ENCODE measurements at regions not wholly inside any gene's neighbourhood (a gene's known extent, or its start where the extent isn't known, plus 50 kb on each side); places are given as distances from the start of the nearest gene placed in this dataset.
A peak's percentile ranks its signal among the peaks of the same experiment; 100 is the strongest.

DNA sequence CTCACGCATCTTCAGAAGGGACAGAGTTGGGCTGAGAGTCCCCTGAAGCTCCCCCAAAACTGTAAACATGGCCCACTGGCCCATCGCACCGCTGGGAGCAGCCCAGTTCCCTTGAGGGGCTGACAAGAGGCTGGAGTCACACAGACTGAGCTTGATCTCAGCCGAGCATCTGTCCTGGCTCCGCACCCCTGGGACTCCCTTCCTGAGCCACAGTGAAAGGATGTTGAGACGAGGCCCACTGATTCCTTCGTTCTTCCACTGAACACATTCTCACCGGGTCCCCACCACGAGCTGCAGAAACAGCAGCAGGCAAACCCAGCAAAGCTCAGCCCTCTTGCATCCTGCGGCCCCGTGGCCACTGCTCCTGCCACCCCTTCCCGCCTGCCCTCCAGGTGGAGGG lies 145.9 kb upstream of the CIBAR2 start:
- DNase-seq: no peak

DNA sequence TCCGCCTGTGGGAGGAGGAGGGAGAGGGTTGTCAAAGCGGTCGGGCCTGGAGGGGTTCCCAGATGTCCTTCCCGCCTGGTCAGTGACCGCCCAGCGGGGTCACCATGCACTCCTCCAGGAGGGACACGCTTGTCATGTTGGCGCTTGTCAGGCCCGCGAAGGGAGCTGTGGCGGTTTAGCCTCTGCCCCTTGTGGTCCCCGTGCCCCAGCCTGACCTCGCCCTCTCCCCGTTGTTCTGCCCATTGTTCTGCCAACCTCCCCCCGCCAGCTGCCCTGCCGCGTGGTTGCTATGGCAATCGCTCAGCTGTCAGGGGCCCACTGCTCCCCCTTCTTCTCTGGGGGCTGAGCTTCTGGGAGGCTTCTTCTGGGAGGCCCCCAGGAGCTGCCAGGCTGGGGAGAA lies 146.4 kb upstream of the CIBAR2 start:
- DNase-seq: no peak

DNA sequence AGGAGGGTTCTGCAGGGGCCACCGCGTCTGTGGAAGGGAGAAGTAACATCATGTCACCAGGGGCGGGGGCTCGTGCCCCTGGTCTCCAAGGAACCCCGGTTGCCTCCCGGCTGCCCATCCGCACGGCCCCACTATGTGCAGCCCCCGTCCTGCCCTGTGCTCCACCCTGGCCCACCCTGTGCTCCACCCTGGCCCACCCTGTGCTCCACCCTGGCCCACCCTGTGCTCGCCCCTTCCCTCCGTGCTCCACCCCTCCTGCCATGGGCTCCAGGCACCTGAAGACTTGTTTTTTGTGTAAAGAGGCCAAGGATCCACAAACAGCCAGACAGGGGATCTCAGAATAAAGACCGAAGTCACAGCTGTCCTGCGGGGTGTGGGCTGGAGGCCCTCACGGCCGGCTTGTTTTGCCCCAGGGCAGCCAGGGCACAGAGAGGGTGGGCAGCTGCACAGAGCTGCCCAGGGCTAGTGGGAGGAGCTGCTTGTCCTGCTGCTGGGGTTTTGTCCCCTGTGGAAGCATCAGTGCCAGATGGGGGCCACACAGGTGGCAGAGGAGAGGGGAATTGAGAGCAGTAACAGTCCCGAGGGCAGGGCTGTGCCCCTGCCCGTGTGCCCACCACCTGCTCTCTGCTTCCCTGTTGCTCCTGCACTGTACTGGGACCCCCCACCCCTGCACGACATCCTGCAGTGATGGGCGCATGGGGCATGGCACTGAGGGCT lies 147.0 kb upstream of the CIBAR2 start:
- no peak for DNase-seq

DNA sequence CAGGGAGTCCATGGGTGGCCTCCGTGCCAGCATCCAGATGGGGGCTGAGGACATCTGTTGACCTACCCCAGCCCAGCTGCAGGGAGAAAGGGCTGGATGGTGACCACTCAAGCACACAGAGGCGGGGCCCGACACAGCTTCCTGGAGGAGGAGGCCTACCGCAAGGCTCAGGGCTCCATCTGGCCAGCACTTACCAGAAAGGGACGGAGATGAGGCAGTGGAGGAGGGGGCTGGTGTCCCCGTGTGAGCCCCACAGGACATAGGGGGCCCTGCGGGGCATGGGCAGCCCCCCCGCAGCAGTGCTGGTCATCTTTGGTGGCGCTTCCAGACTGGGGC lies 147.5 kb upstream of the CIBAR2 start:
- no peak for DNase-seq

DNA sequence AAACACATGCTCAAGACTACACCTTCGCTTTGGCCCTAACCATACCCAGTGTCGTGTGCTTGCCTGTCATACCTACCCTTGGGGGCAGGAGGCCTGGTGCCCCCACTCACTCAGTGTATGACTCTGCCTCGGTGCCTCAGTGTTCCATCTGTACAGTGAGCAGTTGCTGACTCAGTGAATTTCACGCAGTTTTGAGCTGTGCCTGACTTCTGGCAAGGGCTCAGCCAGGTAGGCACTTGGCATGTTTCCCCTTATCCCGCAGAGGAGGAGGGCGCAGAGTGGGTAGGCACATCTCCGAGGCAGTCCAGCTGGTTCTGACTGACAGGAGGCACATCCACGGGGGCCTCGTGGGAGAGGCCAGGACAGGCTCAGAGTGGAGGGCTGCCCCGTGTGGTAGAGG lies 148.9 kb upstream of the CIBAR2 start:
- DNase-seq: no peak

DNA sequence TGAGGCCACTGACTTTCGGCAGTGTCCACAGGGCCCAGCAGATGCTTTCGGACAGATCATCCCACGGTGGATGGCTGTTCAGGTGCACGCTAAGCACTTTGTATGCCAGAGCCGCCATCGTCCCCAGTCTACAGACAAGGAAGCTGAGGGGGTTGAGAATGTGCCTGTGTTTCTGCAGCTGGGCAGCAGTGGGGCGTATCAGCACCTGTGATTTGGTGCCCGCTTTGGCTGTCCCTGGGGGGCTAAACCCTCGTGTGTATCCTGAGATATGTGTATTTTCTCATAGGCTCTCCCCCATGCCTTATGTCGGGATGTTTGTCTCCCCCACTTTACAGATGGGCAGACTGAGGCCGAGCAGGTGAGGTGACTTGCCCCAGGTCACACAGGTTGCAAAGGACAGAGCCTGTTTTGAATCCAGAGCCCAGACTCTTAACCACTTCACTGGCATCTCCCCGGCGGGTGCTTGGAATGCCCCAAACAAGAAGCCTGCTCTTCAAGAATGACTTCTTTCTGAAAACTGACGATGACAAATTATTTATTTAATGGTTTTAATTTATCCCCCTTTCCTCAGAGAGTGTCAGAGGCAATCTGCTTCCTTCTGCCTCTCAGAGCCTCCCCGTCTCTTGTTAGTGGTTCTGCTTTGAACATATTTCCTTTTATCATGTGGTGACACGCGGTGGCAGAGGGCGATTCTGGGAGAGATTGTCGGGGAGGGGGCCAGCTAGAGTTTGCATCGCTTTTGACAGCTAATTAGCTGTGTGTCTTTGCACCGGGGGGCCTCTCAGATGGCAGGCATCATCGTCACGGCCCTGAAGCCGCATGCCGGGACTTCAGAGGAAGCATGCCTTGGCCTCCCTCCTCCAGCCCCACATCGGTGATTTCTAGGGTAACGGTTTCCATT lies 149.6 kb upstream of the CIBAR2 start:
- no peak for DNase-seq

DNA sequence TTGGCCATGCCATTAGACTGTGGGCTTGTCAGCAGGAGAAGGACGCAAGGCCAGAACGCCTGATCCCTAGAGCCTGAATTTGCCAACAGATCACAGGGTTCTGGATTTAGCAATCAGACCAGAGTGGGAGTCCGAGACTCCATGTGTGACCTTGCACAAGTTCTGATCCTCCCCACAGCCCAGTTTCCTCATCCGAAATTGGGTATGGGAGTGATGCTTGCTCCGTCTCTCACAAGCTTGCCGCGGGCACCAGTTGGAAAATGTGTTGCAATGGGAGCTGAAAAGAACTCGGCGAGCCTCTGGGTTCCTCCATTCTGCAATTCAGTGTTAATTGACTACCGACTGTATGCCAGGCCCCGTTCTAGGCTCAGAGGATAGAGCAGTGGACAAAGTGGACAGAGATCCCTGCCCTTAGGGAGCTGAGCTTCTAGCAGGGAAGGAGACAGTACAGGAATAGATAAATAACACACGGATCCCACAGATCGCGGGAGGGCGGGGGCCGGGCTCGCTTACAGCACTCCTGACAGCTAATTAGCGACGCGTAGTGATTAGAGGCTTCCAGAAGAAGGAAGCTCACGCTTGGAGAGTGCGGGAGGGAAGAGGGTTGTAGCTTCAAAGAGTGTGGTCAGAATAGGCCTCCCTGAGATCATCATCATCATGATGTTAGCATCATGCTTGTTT lies 150.4 kb upstream of the CIBAR2 start:
- DNase-seq: no peak

DNA sequence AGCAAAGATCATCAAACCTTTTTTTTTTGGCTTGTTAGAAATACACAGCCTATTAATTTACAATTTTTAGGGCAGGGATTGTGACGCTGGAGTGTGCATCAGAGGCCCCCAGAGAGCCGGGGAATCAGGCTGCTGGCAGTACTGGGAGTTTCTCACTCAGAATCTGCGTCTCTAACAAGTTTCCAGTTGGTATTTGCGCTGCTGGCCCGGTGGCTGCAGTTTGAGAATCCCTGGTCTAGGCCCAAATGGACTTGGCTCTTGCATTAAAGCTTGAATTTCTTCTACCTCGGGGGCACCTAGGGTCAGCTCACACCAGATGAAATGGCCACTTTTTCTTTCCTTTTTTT lies 150.9 kb upstream of the CIBAR2 start:
- DNase-seq: no peak

DNA sequence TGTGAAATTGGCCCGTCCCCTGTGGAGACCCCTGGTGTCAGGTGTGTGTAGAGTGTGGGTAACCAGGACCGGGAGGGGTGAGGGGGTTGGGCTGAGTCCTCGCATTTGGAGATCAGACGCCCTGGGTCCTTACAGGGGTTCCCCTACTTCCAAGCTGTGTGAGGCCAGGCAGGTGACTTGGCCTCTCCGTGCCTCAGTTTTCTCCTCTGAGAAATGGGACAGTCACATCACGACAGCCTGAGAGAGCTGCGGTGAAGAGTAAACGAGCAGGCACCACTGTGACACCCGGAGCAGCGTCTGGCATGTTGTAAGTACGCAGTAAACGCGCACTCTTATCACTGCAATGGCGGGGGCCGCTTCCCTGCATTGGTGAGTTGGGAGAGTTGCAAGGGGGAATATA lies 152.5 kb upstream of the CIBAR2 start:
- no peak for DNase-seq

DNA sequence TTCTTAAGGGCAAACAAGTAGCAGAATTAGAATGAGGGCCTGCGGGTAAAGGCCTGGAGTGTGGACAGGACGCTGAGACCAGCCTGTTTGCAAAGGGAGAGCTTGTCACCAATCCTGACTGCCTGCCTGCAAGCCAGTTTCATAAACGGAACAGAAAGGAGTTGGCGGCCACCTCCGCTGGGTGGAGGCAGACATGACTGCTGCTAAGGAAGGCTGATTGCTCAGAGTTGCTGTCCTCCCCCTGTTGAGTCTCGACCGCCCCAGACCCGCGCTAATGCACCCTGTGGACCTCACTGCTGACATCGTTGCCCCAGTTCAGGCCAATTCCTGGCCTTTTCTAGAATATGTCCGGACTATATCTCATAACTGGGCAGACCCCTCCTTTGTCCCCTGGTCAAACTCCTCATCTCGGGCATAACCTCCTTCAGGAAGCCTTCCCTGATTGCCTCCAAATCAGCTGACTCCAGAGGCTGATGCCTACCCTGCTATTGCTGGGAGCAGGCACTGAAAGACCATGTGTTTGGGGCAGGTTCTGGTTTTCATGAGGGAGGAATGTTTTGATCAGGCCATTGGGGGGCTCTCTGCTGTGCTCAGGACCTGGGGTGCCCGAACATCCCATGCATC lies 153.0 kb upstream of the CIBAR2 start:
- DNase-seq: no peak

DNA sequence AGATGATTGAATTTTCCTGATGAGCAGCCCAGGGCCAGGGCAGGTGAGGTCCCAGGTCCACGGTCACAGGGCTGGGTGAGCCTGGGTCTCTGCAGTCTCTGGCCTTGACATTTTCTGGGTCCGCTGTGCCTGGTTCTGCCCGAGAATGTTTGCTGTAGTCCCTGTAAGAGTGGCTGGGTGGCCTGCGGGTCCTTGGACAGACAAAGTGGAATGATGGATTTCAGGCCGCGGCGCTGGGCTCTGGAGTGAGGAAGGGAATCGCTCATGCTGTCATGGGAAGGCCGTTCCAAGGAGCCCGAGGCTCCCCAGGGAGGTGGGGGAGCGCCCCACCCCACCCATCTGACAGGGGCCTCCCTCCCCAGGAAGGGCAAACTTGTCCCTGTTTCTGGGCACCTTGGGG lies 153.5 kb upstream of the CIBAR2 start:
- no peak for DNase-seq

DNA sequence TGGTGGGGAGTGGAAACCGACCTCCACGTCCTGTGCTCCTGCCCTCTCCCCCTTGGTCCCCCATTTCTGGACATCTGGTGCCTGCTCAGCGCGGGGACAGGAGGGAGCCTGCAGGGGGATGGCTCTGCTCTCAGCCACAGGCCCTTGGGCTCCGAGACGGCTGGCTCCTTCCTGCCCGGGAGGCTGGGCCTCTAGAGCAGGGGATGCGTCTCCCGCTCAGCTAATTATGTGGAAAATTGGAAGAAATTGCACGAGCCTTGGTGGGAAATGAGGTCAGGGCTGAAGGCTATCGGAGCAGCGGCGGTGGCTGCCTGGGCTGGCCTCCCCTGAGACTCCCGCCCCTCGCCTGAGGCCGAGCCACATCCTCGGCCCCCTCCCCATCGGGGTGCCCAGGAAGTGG lies 154.6 kb upstream of the CIBAR2 start:
- no peak for DNase-seq

DNA sequence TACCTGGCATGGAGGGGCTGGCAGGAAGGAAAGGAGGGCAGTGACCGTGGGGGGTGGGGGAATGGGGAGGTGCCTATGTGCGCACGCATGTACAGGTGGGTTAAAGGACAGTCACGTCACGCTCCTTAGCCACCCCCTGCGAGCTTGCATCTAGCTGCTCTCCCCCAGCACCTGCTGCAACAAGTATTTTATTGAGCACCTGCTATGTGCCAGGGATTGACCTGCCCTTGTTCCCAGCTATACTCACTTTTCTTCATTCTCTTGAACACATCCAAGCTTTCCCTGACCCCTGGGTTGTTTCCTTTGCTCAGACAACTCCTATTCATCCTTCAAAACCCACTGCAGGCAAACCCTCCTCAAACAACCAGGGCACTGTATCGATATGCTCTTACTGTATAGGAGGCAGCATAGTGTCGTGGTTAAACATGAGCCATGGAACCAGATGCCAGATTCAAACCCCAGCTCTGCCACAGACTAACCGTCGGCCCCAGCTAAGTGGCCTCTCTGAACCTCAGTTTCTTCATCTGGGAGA lies 155.2 kb upstream of the CIBAR2 start:
- DNase-seq: no peak

DNA sequence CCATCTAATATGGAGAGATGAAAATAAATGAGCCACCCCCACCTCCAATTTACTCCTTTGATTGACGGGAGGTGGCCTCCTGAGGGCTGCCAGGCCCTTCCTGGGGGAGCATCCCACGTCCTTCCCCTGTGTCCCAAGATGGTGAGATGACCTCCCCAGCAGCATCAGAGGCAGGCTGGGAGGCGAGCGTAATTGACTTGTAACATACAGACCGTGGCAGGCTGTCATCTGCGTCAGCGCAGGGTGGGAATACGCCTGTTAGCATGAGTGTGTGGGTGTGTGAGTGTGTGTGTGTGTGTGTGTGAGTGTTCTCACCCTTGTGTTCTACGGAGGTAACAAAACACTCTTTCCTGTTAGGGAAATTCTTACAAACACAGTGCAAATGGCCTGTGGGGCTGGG lies 156.9 kb upstream of the CIBAR2 start:
- no peak for DNase-seq

DNA sequence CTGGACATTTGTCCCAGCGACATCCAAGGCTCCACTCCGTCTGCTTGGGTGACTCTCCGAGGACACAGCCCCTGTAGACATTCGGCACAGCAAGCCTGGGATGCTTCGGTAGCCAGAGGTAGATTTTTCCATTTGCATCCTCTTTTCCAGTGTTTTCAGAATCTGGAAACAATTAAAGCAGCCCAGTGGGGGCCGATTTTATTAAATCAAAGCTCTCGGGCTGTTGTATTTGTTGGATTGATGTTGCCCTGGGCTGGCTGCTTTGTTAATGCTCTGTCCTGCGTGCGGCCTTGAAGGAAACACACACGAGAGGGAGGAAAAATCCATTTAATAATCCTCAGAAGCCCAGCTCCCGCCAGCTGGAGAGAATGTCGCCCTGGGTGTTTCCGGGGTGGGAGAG lies 158.1 kb upstream of the CIBAR2 start:
- no peak for DNase-seq

DNA sequence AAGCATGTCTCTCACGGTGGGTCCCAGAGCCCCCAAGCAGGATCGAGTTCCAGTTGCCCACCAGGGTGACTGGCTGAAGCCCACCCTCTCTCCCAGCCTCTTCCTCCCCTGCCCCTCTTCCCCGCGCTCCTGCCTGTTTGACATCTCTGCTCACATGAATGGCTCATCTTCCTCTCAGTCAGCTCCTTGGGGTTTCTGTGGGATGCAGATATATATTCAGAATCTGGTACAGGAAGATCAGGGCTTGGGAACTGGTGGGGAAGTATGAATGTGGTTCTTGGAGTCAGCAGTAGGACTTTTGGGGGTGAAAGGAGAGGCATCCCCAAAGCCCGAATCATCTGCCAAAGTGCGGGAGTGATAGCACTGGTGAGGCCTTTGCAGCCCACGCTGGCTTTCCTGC lies 158.9 kb upstream of the CIBAR2 start:
- DNase-seq: no peak

DNA sequence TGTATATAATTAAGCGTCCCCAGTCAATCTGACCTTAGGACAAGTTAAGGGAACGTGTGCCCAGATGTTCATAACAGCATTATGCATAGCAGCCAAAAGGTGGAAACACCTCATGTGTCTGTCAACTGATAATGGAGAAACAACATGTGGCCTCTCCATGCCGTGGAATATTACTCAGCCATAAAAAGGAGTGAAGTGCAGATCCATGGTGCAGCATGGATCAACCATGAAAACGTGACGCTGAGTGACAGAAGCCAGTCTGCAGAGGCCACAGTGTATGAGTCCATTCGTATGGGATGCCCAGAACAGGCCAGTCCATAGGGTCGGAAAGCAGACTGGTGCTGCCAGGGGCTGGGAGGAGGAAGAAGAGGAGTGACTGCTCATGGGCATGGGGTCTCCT lies 161.0 kb upstream of the CIBAR2 start:
- no peak for DNase-seq

DNA sequence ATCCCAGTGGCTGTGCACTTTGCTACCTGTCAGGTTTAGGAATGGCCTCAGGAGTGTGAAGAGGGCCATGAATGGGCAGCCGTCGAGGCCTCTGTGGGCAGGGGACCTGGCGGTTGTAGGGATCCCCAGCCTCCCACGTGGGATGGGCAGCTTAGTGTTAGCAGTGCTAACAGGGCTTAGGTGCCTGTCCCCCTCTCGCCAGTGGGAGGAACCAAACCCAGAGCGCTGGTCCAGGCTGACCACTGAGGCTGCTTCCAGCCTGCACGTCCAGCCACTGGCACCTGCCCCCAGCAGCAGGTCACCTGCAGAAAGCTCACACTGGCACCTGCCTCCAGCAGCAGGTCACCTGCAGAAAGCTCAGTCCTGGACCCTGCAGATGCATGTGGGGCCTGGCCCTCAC lies 162.2 kb upstream of the CIBAR2 start:
- DNase-seq: no peak

DNA sequence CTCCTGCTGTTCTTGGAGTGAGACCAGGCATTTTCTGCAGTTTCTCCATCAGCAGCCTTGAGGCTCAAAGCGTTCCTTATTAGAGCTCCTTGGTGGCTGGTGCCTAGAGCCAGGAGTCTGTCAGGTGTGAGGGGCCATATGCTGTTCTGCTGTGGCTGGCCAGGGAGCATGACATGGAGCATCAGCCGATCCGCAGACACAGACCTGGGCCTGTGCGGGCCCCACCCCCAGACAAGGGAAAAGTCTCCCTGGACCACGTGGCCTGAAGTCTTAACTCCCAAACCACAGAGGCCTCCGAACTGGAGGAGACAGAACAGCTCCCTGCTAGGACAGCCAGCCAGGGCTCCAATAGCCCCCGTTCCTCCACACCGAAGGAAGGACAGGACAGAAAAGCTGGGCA lies 162.7 kb upstream of the CIBAR2 start:
- no peak for DNase-seq

DNA sequence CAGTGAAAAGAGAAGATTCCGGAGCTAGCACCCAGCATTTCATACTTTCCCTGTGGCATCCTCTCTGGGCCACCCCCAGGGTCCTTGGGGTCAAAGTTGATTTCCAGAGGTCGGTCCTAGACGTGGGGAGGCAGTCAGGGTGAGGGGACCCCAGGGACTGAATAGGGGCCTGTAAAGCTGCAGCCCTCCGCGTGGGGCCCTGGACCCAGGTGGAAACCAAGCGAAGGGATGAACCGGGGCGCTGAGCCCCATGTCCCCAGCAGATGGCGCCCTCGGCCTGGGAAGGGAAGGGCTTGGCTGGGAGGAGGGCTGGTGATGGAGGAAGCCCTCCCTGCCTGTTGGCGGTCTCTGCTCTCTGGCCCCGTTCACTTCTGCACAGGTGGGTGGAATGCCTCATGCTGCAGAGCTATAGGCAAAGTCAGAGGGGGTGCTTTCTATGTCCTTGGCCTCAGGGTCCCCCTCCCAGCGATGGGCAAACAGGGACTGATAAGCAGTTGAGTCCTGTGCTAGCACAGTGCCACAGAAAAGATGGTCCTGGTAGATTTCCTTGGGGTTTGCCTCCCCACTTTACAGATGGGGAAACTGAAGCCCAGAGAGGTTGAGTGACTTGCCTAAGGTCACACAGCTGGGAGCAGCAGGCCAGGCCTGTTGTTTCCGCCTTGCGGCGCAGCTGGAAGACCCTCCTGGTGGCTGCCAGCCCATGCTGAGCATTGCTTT lies 163.4 kb upstream of the CIBAR2 start:
- peak; percentile 36 to 57 for DNase-seq

DNA sequence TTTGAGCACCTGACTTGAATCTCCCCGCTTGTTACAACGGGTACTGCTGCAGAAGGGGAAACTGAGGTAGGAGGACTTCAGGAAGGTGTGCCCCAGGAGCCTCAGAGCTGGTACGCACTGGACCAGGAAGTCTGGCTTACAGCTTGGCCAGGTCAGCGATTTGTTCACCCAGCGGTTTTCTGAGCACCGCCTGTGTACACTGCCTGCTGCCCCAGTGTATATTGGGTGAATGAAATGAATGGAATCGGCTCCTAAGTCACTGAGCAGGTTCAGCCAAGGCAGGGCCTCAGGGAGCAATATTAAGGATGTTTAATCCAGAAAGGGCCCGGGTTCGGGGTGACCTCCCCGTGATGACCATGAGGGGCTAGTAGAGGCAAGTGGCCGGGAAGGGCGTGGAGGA lies 164.0 kb upstream of the CIBAR2 start:
- DNase-seq: no peak

DNA sequence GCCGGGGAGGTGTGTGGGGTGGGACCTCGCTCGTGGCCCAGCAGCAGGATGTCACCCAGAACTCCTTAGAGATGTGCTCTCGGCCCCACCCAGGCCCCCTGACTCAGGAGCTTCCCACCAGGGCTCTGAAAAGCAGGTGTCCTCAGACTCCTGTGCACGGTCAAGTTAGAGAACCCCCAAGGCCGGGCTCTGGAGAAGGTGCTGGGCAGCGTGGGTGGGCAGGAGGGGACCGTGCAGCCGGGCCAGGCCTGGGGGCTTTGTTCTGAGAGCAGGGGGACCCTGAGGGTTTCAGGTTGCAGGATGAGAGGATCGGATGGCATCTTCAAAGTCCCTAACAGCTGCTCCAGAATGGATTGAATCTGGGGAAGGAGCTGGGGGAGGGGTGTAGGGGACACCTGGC lies 164.4 kb upstream of the CIBAR2 start:
- no peak for DNase-seq

DNA sequence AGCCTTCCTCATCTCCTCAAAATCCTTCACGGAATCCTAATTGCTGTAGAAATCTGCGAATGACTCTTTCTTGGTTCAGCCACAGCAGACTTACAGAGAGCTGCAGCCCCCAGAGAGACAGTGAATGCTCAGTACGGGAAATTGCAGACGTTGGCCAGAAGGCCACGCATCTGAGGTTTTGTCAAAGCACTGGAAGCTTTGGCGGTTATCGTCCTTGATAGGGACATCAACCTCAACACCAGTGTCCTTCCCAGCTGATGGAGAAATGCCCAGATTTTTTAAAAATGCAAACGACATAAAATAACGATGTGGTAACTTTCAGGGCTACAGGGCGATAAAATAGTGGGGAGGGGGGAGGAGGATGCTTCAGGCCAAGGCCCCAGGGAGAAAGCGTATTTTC lies 166.6 kb upstream of the CIBAR2 start:
- no peak for DNase-seq

Measured in activated CD4-positive, alpha-beta T cell treated with anti-CD3 and anti-CD28 coated beads for 4 hours (primary cell).